GM04504 (cell line): ENCODE measurements at regions not wholly inside any gene's neighbourhood (a gene's known extent, or its start where the extent isn't known, plus 50 kb on each side); places are given as distances from the start of the nearest gene placed in this dataset.

Experiments used
- DNase-seq: peaks from one replicate; pipeline ENCODE4 v3.0.0-alpha.2; 2012; ENCODE audit warnings: low read depth

DNA sequence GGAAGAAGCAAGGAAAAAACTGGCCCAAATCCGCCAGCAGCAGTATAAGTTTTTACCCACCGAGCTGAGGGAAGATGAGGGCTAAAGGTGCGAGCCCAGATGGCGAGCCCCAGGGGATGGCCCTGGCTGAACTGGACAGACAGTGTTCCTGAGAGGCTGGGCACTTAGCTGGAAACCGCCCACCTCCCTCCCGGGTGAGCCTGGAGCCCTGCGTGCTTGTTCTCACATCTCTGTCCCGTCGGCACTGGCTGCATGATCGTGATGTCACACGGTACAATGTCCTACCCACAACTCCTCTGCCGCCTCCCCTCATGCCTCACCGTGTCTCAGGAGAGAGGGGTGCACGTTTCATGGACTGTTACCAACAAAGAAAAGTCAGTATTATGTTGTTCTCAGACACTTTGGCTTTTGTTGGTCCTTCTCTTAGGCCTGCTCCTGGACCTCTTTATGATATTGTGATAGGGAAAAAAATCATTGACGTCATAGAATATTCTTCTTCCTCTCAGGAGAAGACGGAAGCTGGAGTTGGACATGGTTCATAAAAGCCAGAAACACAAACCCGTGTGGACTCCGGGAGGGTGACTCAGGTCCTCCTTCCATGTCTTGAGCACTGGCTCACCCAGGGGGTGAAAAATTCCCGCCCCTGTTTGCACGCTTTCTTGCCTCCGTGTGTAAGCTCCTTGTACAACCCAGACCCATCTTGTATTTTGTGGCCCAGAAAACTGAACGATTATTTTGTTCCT, 201.8 kb upstream of the TPM1 start:
- no peak for DNase-seq

DNA sequence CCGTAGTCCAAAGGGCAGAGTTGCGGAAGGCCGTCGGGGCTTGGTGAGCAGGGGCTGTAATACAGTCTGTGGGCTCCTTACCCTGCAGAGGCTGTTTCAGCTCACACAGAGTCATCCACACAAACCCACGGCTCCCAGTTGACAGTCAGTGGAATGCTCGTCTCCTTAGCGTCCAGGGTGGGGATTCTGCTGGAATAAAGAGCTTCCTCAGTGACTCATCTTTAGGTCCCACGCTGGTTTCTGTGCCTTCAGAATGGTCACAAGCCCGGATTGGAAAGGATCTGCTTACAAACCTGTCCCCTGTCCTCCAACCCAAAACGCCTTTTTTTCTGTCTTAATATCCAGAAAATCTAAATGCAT, 201.3 kb upstream of the TPM1 start:
- DNase-seq = peak; percentile 20

DNA sequence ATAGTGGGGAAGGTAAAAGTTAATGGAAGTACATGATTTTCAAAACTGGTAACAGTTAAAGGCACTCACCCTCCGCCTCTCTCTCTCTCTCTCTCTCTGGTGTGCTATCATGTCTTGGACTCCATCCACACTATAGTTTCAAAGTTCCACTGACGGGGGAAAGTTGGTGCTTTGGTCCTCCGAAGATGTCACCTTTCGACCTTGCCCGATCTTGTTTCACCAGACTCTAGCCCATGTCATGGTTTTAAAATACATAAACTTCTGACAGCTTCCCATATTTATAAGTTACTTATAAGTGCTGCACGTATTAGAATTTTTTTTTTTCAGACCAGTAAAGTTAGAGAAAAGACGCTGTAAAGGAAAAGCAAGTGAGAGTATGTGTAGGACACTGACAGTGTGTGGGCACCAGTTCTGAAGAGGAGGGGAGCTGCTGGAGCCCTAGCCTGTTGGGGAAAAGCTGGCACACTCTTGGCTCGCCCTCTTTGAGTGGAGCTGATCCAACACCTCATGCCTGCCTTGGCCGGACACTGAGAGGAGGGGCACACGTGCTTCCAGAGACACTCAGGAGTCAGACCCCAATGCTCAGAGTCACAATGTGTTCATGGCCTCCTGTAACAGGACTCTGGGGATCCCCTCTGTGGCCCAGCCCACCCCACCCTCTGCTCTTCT, 200.5 kb upstream of the TPM1 start:
- no peak for DNase-seq

DNA sequence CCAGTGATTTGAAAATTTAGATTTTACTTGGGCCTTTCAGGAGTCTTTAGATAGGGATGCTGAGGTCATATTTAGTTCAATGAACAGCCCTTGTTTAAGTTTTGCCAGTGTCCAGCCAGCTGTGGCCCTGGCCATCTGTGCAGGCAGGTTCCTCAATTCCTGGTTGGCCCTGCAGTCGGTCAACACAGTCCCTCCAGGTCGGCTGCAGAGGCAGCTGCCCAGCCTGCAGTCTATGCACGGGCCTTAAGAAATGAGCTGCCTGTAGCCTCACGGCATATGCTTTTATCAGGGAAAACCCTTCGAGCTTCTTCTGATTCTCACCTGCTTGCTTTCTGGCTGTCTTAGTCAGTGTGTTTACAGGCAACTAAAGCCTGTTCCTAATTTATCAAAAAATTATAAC, 199.2 kb upstream of the TPM1 start:
- no peak for DNase-seq

DNA sequence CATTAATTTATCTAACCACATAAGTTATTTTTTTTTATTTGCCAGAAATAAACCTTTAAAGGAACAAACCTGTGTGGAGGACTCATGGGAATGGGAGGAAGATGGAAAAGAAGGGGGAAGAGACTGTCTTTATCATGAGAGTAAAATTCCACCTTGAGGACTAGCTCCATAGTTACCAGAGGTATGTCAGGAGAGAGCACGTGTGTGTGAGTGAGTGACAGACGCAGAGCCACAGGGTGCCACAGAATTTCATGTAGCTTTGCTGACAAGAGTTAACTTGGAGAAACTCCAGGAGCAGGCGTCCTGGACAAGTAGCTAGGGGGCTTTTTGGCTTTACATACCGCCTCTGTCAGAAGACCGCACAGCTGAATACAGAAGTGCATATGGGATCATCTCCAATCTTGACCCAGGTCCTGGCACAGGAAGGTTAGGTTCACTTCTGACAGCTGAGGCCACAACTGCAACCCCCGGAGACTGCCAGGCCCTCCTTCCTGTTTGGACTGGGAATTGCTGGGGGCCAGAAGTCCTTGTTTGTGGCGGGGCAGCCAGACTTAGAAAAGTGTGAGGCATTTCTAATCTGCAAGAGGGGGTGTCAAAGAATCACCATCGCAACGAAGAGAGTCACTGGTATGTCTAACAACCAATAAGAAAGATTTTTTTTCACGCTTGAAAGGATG, 197.8 kb upstream of the TPM1 start:
- DNase-seq = no peak

DNA sequence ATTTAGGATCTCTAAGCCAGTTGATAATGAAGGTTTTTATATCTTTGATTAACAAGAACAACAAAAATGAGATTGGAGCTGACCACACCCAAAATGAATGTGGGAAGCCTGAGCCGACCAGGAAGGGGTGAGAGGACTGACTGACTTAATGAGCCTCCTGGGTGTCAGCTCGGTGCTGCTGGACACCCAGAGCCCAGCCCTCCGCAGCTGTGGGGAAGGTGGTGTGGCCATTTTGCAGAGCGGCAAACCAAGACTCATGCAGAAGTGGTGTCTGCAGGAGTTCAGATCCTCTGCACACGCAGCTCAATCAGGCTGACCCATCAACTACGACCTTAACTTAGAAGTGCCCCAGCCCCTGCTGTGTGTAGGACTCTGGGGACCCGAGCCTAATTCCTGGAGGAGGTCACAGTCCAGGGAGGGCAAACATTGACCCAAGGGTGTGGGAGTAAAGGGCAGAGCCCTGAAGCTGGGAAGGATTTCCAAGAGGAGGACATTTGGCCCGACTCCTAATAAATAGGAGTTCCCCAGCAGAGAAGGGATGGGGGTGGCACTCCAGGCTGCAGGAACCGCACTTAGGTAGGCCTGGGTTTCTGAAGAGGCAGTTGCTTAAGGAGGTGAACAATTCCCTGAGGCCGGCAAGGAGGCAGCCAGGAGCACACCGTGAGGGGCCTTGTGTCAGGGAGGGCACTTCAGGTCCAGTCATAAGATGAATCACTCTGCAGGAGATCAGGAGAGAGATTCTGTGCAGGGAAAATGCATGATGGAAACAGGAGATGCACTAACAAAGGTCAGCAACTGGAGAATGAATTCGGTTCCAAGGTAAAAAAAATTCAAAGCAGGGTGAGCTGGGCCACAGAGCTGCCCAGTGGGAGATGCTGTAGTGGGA, 197.1 kb upstream of the TPM1 start:
- DNase-seq = no peak

DNA sequence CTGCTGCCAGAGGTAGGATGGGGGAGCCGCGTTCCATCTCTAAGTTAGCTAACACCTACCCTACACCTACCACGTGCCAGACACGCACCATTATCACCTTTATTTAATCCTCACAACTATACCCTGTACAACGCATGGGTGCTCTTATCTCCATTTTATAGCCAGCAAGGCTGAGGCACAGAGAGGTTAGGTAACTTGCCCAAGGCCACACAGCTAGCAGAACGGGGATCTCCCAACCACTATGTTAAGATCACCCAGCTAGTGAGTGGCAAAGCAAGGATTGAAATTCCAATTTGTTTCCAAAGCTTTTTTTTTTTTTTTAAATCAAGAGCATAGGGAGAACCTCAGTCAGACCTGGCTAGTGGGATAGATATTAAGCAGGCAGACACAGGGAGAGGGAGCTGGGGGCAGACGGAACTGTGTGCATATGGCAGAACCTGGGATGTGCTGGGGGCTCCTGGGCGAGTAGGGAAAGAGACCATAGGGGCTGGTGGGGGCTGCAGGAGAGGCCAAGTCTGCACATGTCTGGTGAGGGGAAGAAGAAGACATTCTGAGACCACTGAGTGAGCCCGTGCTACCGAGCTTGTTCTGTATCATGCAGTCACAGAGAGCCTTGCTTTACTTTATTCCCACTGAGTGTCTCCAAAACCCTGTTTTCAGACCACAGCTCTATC, 196.3 kb upstream of the TPM1 start:
- DNase-seq = no peak

DNA sequence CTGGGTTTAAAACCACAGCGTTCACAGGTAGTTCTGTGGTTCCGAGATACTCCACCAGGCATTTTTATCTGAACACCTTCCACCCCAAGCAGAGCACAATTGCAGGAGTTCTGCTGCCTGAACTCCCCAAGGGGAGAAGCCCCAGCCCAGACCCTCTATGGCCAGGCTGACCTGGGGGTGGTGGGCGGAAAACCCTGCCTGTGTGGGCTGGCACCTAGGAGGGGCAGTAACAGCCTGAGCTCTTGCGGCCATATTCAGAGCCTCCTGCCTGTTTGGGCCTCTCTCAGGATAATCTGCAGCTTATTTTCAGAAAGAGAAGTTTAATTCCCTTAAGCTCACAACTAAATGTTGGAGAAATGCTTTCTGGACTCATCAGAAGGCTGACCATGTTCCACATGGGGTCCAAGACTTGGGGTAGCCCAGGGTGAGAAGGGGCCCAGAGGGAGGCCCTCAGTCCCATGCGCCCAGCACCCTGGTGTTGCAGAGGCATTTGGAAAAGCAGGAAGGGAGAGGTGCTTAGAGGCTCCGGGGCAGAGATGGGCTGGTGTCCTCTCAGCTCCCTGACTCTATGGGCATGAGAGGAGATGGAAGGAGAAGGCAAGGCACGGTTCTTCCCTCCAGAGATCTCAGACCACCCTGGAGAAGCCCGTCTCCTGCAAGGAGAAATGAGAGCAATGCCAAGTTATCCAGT, 195.6 kb upstream of the TPM1 start:
- no peak for DNase-seq

DNA sequence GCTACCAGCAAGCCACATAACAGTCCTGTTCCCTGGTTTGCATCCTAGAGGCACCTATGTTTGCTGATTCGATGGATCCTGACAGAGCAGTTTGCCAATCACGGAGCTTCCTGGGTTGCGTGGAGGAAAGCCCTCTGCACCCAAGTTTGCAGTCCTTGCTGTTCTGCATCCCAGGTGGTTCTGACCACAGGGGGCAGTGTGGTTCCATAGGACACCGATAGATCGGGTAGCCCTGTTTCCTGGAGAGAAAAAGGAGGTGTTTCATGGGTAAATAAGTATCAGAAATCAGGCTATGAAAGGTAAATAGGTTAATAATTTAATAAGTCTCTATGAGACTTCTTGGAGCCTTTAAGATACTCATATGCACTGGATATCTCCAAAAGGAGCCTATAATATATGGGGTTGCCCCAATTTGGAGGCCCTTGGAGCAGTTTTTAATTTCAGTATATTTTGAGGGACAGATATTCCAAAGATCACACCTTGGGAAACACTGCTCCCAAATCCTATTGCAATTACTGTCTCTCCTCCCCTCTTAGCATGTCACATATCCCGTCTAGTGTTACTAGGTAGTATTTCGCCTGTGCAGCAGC, 194.6 kb upstream of the TPM1 start:
- DNase-seq = no peak

DNA sequence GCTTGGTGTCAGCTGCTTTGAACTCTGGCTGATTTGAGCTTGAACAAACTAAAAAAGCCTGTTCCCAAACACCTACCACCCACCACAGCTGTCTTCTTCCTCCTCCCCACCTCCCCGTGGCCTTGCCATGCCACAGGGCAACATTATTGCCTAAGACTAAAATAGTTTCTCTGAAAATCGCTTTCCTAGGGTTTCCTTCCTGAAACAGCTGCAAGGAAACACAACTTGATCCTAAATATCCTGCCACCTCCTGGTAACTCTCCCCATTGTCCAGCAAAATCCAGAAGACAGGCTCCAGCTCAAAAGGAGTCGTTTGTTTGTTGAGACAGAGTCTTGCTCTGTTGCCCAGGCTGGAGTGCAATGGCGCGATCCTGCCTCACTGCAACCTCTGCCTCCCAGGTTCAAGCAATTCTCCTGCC, 193.9 kb upstream of the TPM1 start:
- no peak for DNase-seq

DNA sequence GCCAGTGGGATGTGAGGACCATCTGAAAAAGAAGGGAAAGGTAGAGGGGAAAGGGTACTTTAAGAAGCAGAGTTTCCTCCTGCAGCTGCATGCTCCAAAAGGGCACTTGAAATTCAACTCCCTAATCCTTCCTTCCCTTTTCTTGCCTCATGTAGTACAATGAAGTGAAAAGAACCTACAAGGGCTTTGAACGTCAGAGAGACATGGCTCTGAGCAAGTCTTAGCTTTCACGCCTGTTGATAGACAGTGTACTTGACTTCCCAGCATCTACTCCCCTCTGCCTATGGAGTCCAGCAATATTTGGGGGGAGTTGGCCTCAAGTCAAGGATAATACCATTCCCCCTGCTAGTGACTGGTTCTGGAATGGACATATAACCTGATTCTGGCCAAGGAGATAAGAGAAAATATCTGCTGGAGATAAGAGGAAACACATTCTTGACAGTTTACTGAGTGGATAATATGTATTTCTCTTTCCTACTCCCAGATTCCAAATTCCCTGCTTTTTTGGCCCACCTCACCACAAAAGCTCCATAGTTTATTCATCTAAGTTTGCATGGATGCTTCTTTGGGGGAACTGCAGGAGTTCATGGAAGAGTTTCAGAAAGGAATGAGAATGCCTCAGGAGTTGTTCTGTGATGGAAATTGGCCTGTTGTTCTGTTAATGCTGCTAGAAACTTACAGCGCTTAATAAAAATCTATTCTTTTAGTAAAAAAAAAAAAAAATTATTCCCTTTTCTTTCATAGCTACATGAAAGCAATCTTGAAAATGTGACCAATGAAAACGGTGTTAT, 193.0 kb upstream of the TPM1 start:
- DNase-seq = no peak

DNA sequence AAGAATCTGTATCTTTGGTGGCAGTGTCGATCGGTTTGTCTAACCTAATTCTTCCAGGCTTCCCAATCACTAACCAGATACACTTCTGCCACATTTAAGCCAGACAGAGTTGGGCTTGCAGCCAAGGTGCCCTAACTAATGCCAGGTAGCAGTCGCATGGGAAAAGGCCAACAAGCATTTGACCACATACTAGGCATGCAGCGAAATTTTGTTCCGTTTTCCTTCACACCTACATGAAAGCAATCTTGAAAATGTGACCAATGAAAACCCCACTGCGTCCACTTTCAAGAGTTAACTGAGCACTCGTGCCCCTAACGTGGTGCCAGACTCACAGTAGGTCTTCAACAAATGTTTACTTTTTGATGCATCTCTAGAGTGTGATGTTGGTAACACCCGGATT, 192.2 kb upstream of the TPM1 start:
- no peak for DNase-seq

DNA sequence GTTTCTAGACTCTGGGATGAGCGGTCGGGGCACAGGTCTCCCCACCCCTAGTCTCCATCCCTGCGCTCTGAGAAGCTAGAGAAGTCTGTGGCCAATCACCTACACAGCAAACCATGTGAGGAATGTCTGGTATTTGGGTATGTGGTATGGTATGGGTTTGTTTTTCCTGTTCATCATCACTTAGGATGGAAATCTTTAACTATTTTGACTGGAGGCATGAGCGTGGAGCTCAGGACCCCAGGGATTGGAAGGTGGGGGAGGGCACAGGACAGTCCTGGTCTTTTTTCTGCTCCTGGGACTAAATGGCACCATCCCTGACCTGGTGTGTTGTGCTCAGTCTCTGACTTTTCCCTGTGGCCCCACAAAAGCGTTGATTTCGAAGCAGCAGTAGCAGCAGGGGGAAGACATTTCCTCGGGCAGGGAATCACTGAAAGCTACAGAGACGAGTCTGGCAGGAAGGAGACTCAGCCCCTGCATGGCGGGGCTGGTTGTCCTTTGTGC, 191.7 kb upstream of the TPM1 start:
- DNase-seq = no peak

DNA sequence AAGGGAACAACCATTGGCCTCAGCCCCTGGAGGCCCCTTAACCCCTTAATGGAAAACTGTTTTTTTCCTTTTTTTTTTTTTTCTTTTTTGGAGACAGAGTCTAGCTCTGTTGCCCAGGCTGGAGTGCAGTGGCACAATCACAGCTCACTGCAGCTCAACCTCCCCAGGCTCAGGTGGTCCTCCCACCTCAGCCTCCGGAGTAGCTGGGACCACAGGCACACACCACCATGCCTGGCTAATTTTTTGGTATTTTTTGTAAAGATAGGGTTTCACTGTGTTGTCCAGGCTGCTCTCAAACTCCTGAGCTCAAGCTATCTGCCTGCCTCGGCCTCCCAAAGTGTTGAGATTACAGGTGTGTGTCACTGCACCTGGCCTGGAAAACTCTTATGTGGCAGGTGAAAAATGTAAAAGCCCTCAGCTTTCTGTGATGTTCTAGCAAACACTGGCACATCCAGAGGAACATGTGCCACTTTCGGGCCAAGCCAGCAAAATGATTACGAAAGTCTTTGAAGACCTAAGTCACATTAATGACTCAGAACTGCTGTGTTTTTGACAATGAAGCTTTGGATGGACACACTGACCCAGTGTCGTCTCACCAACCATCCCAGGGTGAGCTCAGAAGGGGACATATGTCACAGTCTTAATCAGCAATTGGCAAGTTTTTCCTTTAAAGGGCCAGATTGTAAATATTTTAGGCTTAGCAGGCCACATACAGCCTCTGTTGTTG, 189.3 kb upstream of the TPM1 start:
- no peak for DNase-seq

DNA sequence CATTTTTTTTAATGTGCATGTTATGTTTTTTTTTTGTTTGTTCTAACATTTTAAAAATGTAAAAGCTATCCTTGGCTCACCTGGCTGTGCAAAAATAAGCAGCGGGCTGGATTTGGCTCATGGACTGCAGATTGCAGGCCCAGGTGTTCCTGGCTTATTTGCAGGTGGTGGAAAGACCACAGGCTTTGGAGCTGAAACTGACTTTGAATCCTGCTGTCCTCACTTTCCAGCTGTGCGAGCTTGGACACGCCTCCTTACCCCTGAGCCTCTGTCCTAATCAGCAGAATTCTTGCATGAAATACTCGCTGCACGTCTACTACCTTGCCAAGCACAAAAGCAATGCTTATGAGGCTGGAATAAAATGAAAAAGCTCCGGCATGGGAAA, 188.7 kb upstream of the TPM1 start:
- DNase-seq = no peak

DNA sequence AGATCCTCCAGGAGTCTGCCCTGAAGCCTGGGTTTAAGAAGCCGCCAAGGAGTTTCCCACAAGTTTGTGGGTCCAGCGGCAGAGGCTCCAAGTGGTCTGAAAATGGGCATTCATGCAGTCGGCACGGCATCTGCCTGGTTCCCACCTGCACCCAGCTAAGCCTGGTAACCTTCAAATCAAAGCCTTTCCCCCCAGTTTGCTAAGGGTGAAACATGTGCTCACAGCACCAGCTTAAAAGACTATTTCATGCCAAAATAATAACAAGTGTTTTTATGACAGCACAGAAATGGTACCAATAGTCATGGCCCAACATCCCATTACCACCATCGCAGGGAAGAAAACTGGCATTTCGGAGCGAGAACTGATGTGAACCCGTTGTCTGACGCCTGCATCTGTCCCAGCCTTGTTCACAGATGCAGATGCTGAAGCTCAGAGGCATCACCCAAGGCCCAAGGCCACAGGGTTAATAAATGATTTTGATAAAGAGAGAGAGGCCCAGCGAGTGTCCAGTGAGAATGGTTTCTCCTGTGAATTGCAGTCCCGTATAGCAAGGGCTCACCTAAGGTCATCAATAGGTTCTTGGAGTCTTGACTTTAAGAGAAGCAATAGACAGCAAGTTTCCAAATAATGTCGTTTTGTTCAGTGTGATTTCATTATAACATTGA, 188.0 kb upstream of the TPM1 start:
- no peak for DNase-seq

DNA sequence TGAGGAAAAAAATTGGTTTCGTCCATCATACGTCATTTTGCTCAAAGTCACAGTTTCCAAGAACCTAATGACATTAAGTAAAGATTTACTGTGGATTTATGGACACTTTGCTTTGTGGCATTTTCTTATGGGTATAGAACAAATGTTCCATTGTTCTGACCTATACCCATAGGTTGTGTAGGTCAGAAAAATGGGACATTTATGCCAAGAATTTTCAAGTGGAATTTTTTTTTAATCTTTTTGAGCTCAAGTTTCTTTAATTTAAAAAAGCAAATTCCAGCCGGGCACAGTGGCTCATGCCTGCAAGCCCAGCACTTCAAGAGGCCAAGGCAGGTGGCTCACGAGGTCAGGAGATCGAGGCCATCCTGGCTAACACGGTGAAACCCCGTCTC, 187.5 kb upstream of the TPM1 start:
- DNase-seq = no peak

DNA sequence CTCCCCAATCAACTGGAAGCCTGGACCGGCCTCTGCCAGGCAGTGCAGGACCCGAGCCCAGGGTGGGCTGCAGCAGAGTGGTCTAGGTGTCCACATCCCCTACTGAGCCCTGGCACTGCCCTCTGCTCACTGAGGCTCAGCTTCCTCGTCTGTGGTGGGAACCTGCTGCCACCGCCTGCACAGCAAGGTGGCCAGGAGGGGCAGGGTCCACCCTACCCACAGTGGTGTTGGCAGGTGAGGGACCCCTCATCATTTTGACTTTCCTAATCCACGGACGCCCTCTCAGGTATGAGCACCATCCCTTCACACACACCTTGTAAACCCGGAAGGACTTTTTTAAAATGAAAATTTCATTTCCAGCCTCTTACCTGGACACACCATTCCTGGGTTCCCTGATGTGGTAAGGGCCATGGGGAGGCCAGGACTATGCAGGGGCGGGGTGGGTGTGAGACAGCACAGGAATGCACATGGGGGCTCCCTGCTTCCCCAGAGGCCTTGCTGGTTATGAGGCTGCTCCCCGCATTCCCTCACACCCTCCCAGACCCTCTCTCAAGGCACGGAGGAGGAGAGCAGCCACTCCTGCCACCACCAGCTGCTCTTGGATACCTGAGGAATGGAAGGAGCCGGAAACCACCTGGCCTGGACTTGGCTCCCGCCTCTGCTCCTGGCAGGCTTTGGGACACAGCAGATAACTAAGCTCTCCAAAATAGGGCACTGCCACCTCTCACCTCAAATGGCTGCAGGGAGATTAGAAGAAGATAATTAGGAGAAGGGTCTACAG, 185.9 kb upstream of the TPM1 start:
- no peak for DNase-seq
